Gastroesophageal sphincter (tissue), 4 donors: ENCODE measurements at regions not wholly inside any gene's neighbourhood (a gene's known extent, or its start where the extent isn't known, plus 50 kb on each side); places are given as distances from the start of the nearest gene placed in this dataset.

Experiments used
- ATAC-seq: fragments of 150-250 bp; one replicate; pipeline ENCODE4 v1.9.1; 2016; ENCODE audit warnings: mild to moderate bottlenecking, moderate library complexity
- H3K27ac ChIP-seq, 4 donors: fragments of 200-600 bp; sonication (generic) in 3 of 4; 1 replicate in 3 of 4; 2 replicates in 1 of 4; pipeline ENCODE4 v1.5.1; 2016 to 2019
- H3K27me3 ChIP-seq: fragments of 200-600 bp; sonication (generic); one replicate; pipeline ENCODE4 v1.5.1; 2019
- H3K36me3 ChIP-seq, 2 donors: fragments of 200-600 bp; sonication (generic); one replicate each; pipeline ENCODE4 v1.5.1; 2019; ENCODE audit warnings: control low read depth in 1 of 2
- H3K4me1 ChIP-seq, 3 donors: fragments of 200-600 bp; sonication (generic); 1 replicate in 2 of 3; 2 replicates in 1 of 3; pipeline ENCODE4 v1.5.1; 2016 to 2019; ENCODE audit warnings: control low read depth in 2 of 3
- H3K4me3 ChIP-seq, 2 donors: fragments of 200-600 bp; sonication (generic); one replicate each; pipeline ENCODE4 v1.5.1; 2019; ENCODE audit warnings: mild to moderate bottlenecking in 1 of 2, moderate library complexity in 1 of 2
- H3K9me3 ChIP-seq, 3 donors: fragments of 200-600 bp; sonication (generic); one replicate each; pipeline ENCODE4 v1.5.1; 2017 to 2019; ENCODE audit warnings: control low read depth in 2 of 3
- CTCF ChIP-seq, 4 experiments: fragments of 200-600 bp in 2 of 4; fragments of 450-650 bp in 2 of 4; sonication (generic) in 1 of 4; IDR thresholded peaks; one replicate each; pipeline ENCODE4 v1.5.1; 2017 to 2019; ENCODE audit warnings: antibody characterized with exemption in 4 of 4, mild to moderate bottlenecking in 2 of 4, moderate library complexity in 2 of 4
- EP300 ChIP-seq: sonication (generic); formaldehyde crosslinking; IDR thresholded peaks from one replicate; pipeline ENCODE4 v1.6.1; 2017; ENCODE audit warnings: antibody characterized with exemption, mild to moderate bottlenecking
- POLR2A ChIP-seq, 2 donors: fragments of 450-650 bp; IDR thresholded peaks; one replicate each; pipeline ENCODE4 v1.6.1; 2017; ENCODE audit warnings: antibody characterized with exemption in 2 of 2, mild to moderate bottlenecking in 2 of 2, moderate library complexity in 1 of 2
- POLR2AphosphoS5 ChIP-seq: sonication (generic); formaldehyde crosslinking; IDR thresholded peaks from one replicate; pipeline ENCODE4 v1.6.1; 2017; ENCODE audit warnings: antibody characterized with exemption
- WGBS, 2 donors: methylation state at CpG; one replicate each; pipeline ENCODE4 v1.1.5; 2018; ENCODE audit warnings: low coverage in 1 of 2; 5-methylcytosine and 5-hydroxymethylcytosine counted together

GRCh38 chr5:96573513-96573894 is 88.7 kb upstream of the CAST start:
- TF ChIP-seq EP300 (no peak), POLR2A (IDR thresholded peaks at IDR 0.05) (no peak), CTCF (IDR thresholded peaks at IDR 0.05) (no peak), POLR2AphosphoS5 (no peak)
- Histone ChIP-seq H3K27me3 (no peaks in the 10 kb centered on the region), H3K4me3 (no peak overlapping the region), H3K4me1 (no peaks in the 10 kb centered on the region), H3K9me3 (no peaks in the 10 kb centered on the region), H3K36me3 (no peaks in the 10 kb centered on the region), H3K27ac (no peak overlapping the region)
- no peak for ATAC-seq

- no peaks in the 10 kb centered on the region for H3K4me1 ChIP-seq
- ATAC-seq, result no peak
These were observed 85.3 kb upstream of the CAST start for GRCh38 chr5:96576876-96577275.

GRCh38 chr5:96577909-96578308 is 84.3 kb upstream of the CAST start:
- Histone ChIP-seq H3K27me3 (no peaks in the 10 kb centered on the region), H3K4me3 (no peak overlapping the region), H3K27ac (no peak overlapping the region), H3K9me3 (no peaks in the 10 kb centered on the region), H3K4me1 (no peaks in the 10 kb centered on the region), H3K36me3 (no peaks in the 10 kb centered on the region)
- ATAC-seq, result no peak
- no peak for TF ChIP-seq EP300

More at GRCh38 chr5:96576876-96577275, 85.3 kb upstream of the CAST start:
- Histone ChIP-seq H3K27me3 (no peaks in the 10 kb centered on the region), H3K36me3 (no peaks in the 10 kb centered on the region), H3K4me3 (no peak overlapping the region), H3K9me3 (no peaks in the 10 kb centered on the region), H3K27ac (no peak overlapping the region)
- 94 to 95% methylated on average over 2 to 3 of the region's 3 CpGs for WGBS, 2 donors
- TF ChIP-seq CTCF (IDR thresholded peaks at IDR 0.05), result no peak
- TF ChIP-seq POLR2AphosphoS5, result no peak
- TF ChIP-seq EP300, result no peak
- TF ChIP-seq POLR2A (IDR thresholded peaks at IDR 0.05), result no peak

GRCh38 chr5:96579711-96580110 is 82.5 kb upstream of the CAST start:
- 69 to 100% methylated on average over 1 to 2 of the region's 2 CpGs for WGBS, 2 donors
- Histone ChIP-seq H3K27me3 (no peaks in the 10 kb centered on the region), H3K36me3 (no peaks in the 10 kb centered on the region), H3K4me3 (no peak overlapping the region), H3K9me3 (no peaks in the 10 kb centered on the region), H3K4me1 (no peaks in the 10 kb centered on the region), H3K27ac (no peak overlapping the region)
- no peak for TF ChIP-seq EP300
- TF ChIP-seq CTCF (IDR thresholded peaks at IDR 0.05), result no peak
- TF ChIP-seq POLR2A (IDR thresholded peaks at IDR 0.05), result no peak
- TF ChIP-seq POLR2AphosphoS5, result no peak
- no peak for ATAC-seq

- no peaks in the 10 kb centered on the region for H3K27me3 ChIP-seq
- 84 to 90% methylated on average over 8 to 11 of the region's 11 CpGs for WGBS, 2 donors
- no peak for ATAC-seq
- H3K9me3 ChIP-seq, result no peaks in the 10 kb centered on the region
- H3K4me1 ChIP-seq, result no peaks in the 10 kb centered on the region
- H3K36me3 ChIP-seq, result no peaks in the 10 kb centered on the region
- no peak overlapping the region for H3K27ac ChIP-seq
- TF ChIP-seq POLR2A (IDR thresholded peaks at IDR 0.05) (no peak), POLR2AphosphoS5 (no peak), EP300 (no peak), CTCF (IDR thresholded peaks at IDR 0.05) (no peak)
- no peak overlapping the region for H3K4me3 ChIP-seq
These were observed 79.8 kb upstream of the CAST start for GRCh38 chr5:96582343-96582742.

GRCh38 chr5:96584712-96585111 is 77.5 kb upstream of the CAST start:
- ATAC-seq, result no peak
- TF ChIP-seq POLR2AphosphoS5 (no peak), POLR2A (IDR thresholded peaks at IDR 0.05) (no peak), CTCF (IDR thresholded peaks at IDR 0.05) (no peak)
- no peaks in the 10 kb centered on the region for H3K36me3 ChIP-seq
- H3K9me3 ChIP-seq, result no peaks in the 10 kb centered on the region
- no peaks in the 10 kb centered on the region for H3K27me3 ChIP-seq
- no peaks in the 10 kb centered on the region for H3K4me1 ChIP-seq
- H3K27ac ChIP-seq, result no peak overlapping the region
- H3K4me3 ChIP-seq, result no peak overlapping the region
- WGBS, 2 donors, result 73 to 74% methylated on average over 6 of the region's 6 CpGs
